ENCODE measurements at regions not wholly inside any gene's neighbourhood (a gene's known extent, or its start where the extent isn't known, plus 50 kb on each side); places are given as distances from the start of the nearest gene placed in this dataset.

DNA sequence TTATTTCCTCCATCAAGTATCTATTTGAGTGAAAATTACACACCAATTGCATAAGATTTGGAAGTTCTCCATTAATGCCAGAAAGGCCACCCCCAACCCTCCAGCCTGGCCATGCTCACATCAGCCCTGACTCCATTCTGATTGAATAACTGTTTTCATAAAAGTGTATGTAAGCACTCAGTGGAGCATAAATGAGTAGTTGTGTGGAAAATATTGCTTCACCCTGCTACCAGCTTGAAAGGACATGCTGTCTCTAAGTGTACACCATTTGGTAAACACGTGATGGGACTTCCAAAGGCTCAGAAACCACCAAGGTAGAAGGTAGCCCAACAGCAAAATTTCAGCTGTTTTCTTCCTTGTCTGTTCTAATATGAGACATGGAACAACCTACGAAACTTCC, 393.8 kb downstream of the ZNF385D start:
- Mint-ChIP-seq H3K9me3 (peaks cover 15% of the 10 kb centered on the region), H3K36me3 (ENCODE audit: low read depth) (no peaks in the 10 kb centered on the region)

DNA sequence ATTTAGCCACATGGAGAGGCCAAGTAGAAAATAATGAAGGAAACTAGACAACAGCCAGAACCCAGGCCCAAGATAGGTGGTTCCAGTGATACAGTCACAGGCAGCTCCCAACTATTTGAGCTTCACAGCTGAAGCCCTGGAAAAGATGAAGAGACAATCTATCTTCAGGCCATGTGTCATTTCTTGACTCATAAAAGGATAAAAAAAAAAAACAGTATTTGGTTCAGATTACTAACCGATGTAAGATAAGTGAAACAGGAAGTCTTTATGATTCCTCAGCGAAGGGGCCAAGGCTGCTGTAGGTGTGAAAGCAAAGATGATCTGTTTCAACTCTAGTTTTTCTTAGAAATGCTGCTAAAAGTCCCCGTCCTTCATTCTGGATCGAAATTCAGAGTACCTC, 394.6 kb downstream of the ZNF385D start:
- TF ChIP-seq, protein P1, sequence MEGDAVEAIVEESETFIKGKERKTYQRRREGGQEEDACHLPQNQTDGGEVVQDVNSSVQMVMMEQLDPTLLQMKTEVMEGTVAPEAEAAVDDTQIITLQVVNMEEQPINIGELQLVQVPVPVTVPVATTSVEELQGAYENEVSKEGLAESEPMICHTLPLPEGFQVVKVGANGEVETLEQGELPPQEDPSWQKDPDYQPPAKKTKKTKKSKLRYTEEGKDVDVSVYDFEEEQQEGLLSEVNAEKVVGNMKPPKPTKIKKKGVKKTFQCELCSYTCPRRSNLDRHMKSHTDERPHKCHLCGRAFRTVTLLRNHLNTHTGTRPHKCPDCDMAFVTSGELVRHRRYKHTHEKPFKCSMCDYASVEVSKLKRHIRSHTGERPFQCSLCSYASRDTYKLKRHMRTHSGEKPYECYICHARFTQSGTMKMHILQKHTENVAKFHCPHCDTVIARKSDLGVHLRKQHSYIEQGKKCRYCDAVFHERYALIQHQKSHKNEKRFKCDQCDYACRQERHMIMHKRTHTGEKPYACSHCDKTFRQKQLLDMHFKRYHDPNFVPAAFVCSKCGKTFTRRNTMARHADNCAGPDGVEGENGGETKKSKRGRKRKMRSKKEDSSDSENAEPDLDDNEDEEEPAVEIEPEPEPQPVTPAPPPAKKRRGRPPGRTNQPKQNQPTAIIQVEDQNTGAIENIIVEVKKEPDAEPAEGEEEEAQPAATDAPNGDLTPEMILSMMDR (IDR thresholded peaks at IDR 0.05; ENCODE audit: unreplicated experiment in 3 of 3), result no peak

More for the DNA sequence above, 393.8 kb downstream of the ZNF385D start:
- TF ChIP-seq, protein P1 (IDR thresholded peaks at IDR 0.05; ENCODE audit: unreplicated experiment in 3 of 3), result no peak
- Mint-ChIP-seq H3K4me1 (no peaks in the 10 kb centered on the region), H3K27me3 (ENCODE audit: low read depth) (no peaks in the 10 kb centered on the region), H3K27ac (no peak overlapping the region), H3K4me3 (no peak overlapping the region)

DNA sequence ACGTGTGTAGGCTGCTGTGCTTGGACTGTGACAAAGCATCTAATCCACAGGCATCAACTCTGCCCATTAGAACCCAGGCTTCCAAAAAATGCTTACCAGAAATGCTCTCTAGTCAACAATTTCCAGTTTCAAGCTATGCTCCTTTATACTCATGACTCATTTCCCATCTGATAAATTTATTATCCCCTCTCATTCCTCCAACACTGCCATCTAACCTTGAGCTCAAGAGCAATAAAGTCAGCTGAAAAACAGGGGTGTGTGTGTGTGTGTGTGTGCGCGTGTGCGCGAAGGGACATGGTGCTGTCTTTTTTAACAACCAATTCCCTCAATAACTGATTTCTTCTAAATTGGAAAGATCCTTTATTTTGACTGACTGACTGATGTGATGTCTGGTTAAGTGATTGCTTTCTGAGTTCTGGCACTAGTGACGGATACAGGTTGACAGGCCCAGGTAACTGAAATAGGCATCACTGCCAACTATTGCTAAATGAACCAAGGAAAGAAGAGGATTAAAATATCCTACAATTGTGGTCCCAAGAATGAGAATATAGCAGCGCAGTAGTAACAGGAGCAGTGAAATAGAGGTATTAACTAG, 405.5 kb downstream of the ZNF385D start:
- H3K4me1 Mint-ChIP-seq, result no peaks in the 10 kb centered on the region
- H3K4me3 Mint-ChIP-seq, result no peak overlapping the region
- no peaks in the 10 kb centered on the region for H3K36me3 Mint-ChIP-seq (ENCODE audit: low read depth)
- no peak overlapping the region for H3K27ac Mint-ChIP-seq
- H3K9me3 Mint-ChIP-seq, result peaks cover 3% of the 10 kb centered on the region
- H3K27me3 Mint-ChIP-seq (ENCODE audit: low read depth), result no peaks in the 10 kb centered on the region
- TF ChIP-seq, protein P1 (IDR thresholded peaks at IDR 0.05; ENCODE audit: unreplicated experiment in 3 of 3), result no peak

More for the DNA sequence above, 394.6 kb downstream of the ZNF385D start:
- H3K36me3 Mint-ChIP-seq (ENCODE audit: low read depth), result no peaks in the 10 kb centered on the region
- peaks cover 11% of the 10 kb centered on the region for H3K9me3 Mint-ChIP-seq
- H3K27ac Mint-ChIP-seq, result no peak overlapping the region
- no peaks in the 10 kb centered on the region for H3K27me3 Mint-ChIP-seq (ENCODE audit: low read depth)
- H3K4me3 Mint-ChIP-seq, result no peak overlapping the region
- H3K4me1 Mint-ChIP-seq, result no peaks in the 10 kb centered on the region

DNA sequence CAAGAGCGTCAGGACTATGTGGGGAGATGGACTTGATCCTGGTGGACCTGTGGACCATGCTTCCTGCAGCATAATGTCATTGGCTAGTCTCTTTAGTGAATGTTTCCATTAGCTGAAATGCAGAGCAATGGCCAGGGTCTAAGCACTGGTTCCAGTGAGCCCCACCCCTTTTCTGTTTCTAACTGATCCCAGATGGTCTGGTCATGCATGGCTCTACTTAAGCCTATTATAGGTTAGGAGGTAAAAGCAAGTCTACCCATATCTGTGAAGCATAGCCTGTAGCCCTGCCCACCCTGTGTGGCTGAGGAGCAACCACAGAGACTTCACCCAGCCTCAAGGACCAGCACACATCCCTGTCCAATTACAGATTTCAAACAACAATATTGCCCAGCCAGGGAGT, 419.2 kb downstream of the ZNF385D start:
- H3K36me3 Mint-ChIP-seq (ENCODE audit: low read depth), result no peaks in the 10 kb centered on the region
- H3K27ac Mint-ChIP-seq, result no peak overlapping the region
- no peaks in the 10 kb centered on the region for H3K4me1 Mint-ChIP-seq
- H3K4me3 Mint-ChIP-seq, result no peak overlapping the region
- TF ChIP-seq, protein P1 (IDR thresholded peaks at IDR 0.05; ENCODE audit: unreplicated experiment in 3 of 3), result no peak
- peaks cover 8% of the 10 kb centered on the region for H3K9me3 Mint-ChIP-seq
- no peaks in the 10 kb centered on the region for H3K27me3 Mint-ChIP-seq (ENCODE audit: low read depth)

DNA sequence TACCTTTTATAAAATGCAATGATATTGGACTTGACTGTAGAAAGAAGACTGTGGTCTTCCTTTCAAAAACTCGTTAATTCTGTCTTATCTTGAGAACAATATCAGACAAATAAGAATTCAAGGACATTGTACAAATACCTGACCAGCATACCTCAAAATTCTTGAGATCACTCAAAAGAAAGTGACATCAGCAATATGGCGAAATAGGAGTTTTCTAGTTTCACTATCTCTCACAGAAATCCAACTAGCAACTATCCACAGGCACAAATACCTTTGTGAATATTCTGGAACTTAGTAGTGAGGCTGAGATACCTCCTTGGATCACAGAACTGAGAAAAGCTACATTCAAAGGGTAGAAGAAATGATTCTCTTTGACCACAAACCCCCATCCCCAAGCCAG, 419.7 kb downstream of the ZNF385D start:
- Mint-ChIP-seq H3K36me3 (ENCODE audit: low read depth) (no peaks in the 10 kb centered on the region), H3K27ac (no peak overlapping the region), H3K27me3 (ENCODE audit: low read depth) (no peaks in the 10 kb centered on the region), H3K4me1 (no peaks in the 10 kb centered on the region), H3K4me3 (no peak overlapping the region), H3K9me3 (peaks cover 5% of the 10 kb centered on the region)
- TF ChIP-seq, protein P1 (IDR thresholded peaks at IDR 0.05; ENCODE audit: unreplicated experiment in 3 of 3), result no peak

DNA sequence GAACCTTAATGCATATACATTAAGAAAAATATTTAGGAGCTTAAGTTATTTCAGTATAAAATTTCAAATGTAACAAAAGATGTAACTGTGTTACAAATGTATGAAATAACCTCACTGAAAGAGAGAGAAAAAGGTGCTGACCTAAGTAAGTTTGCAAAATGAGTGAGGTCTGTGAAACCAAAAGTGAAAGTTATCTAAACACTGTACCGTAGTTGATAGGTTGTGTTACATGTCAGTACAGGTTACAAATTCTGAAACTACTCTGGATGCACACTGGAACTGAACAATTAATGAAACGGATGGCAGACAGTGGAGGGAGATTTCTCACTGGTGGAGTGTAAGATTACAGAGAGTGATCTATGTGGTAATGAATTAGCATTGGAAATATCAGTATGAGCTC, 420.7 kb downstream of the ZNF385D start:
- Mint-ChIP-seq H3K36me3 (ENCODE audit: low read depth) (no peaks in the 10 kb centered on the region), H3K27ac (no peak overlapping the region), H3K4me1 (no peaks in the 10 kb centered on the region), H3K9me3 (no peaks in the 10 kb centered on the region), H3K27me3 (ENCODE audit: low read depth) (no peaks in the 10 kb centered on the region), H3K4me3 (no peak overlapping the region)
- TF ChIP-seq, protein P1 (IDR thresholded peaks at IDR 0.05; ENCODE audit: unreplicated experiment in 3 of 3), result no peak

All from nephron (organoid).